HG02798 (cell line): ENCODE measurements at regions not wholly inside any gene's neighbourhood (a gene's known extent, or its start where the extent isn't known, plus 50 kb on each side); places are given as distances from the start of the nearest gene placed in this dataset.
"Not testable (repeated sequence)": the region's sequence is repeated elsewhere in the genome, so short reads cannot be mapped to it uniquely, and the experiment has no call there.

Experiments
- ATAC-seq: cut with Tn5 transposase; IDR thresholded peaks from one replicate; pipeline ENCODE4 v1.9.1; 2021; ENCODE audit warnings: mild to moderate bottlenecking; ENCODE audit not compliant: unreplicated experiment, poor library complexity

DNA sequence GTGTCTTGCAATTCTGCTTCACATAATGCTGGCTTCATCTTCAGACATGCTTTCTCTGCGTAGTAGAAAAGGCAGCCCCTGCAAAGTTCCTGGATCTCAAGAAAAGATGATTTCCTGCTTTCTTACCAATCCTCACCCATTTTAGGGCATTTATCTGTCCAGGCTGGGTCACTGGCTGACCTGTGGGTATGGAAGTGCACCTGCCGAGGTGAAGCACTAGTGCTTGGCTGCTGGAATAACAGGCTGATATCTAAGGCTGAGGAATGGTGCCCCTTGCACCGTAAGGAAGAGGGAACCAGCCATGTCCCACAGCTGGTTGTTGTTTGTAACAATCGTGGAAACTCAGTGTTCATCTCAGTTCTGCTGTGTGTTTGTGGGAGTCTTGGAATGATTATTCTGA is 138.0 kb upstream of the KLF6 start:
- ATAC-seq: no peak

DNA sequence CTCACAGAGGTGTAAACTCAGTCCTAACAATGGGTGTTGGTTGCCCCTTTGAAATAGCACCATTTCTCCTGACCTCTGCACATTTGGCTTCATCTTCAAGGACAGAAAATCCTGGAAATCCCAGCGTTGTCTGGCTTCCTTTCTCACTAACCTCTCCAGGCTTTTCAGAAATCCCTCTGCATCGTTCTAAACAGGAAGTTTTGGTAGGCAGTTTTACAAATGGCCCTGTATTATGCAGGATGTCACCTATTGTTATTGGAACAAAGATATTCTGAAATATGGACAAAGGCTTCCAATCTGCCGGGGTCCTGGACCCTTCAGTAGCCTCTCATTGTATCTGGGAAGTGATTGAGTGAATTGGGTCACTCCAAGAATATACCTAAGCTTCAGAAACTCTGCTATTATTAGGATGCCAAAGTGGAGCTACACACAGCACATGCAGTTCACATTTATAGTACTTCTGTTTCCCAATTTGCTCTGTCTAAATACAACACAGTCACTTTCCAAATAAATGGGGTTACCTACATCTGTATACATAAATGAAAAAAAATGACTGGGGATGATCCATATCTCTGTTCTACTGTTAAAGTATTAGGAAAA is 134.8 kb upstream of the KLF6 start:
- ATAC-seq: no peak

DNA sequence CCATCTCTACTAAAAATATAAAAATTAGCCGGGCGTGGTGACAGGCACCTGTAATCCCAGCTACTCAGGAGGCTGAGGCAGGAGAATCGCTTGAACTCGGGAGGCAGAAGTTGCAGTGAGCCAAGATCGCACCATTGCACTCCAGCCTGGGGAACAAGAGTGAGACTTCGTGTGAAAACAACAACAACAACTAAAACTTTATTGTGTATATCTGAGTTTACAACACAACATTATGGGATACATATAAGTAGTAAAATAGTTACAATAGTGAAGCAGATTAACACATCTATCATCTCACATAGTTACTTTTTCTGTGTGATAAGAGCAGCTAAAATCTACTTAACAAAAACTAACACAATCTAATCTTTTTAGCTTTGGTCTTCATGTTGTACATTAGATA is 132.4 kb upstream of the KLF6 start:
- not testable (repeated sequence) for ATAC-seq

GRCh38 chr10:3914733-3915132 is 129.7 kb upstream of the KLF6 start:
- no peak for ATAC-seq

DNA sequence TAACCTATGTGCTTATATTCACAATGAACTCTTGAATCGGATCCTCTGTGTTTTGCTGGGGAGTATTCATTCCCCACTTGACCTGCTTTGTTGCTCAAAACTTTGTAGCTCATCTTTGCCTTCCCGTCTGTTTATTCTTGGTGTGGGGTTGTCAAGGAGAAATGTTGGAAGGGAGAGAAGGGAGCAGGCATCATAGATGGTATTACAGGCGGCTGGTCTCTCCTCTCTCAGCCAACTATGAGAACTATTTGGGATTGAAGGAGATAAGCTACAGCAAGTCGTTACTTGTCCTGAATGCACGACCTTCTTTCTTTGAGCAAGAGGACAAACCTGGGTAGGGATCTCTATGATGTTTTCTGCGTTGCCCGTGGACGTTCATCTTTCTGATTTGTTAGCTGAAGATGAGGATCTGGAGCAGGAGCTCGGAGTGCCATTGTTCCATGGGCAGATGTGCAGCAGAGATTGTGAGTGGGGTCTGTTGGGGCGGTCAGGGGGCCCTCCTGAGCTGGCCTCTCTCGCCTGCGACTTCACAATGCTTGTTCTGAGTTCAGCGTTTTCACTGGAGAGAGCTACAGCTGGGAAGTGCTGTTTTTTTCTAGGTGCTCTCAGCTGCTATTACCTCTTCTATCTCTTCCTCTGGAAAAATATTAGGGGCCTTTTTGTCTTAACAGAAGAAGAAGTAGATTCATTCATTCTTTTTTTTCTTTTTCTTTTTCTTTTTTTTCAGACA is 126.9 kb upstream of the KLF6 start:
- no peak for ATAC-seq

DNA sequence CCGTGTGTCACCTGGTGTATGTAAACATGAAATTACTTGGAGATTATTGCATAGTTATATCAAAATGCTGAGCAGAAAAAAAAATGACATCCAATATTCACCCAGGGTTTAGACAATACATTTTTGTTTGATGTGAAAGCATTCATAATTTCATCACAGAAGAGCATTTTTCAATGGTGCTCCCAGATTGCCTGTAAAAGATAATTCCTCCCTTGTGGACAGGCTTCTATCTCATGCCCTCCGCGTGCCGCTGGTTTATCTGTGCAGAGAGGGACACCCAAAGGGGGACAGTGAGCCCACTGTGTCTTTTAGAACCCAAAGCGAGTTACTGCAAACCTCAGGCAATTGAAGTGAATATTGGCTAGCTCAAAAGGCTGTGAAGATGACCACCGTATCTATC is 126.2 kb upstream of the KLF6 start:
- no peak for ATAC-seq

GRCh38 chr10:3909339-3909738 is 124.3 kb upstream of the KLF6 start:
- ATAC-seq: no peak

GRCh38 chr10:3908183-3908582 is 123.2 kb upstream of the KLF6 start:
- no peak for ATAC-seq

- no peak for ATAC-seq
Observed at GRCh38 chr10:3907514-3907913, 122.5 kb upstream of the KLF6 start.

DNA sequence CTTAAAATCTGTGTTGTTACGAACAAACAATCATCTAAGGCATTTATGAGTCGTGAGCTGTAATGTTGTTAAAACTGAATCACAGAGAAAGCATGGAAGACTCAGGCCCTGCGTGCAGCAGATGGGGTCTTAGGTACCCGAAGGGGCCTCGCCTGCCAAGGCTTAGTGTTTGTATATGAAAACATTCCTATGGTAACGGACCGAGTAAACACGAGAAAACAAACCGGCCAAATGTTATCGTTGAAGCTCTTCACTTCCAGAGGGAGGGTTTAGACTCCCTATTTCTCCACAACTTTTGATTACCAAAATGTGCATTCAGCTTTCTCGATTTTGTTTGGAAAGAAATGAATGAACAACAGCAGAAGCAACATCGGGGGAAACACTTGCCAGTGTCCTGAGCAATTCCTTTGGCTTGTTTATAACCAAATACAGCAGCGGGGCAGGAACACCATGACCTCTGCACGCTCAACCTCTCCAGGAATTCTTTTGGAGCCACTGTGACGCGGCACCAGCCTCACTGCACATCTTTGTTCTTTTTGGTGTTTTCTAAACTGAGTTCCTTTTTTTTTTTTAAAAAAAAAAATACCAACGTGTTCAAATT is 121.6 kb upstream of the KLF6 start:
- ATAC-seq: no peak

GRCh38 chr10:3904419-3904960 is 119.5 kb upstream of the KLF6 start:
- no peak for ATAC-seq

DNA sequence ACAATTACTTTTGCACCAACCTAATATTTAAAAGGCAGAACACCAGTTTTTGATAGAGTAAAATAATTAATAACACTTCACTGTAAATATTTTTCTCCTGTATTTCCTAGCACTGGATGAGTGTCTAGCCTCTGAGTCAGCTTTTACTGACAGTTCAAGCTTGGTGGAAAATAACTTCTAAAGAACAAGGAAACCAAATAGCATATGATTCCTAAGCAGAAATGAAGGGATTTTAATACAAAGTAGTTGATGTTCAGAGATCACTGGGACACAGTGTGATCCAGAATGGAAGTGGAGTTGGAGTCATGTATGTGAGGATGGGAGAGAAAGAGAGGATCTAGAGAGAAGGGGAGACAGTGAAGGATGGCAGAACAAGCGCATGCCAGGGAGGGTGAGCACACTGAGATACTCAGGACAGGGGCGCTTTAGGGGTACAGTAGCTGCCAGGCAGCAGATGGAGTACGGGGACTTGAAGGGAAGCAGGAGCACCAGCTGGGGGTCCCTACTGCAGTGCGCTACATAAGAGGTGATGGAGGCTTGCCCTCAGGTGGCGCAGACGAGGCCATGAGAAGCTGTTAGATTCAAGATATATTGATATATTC is 117.9 kb upstream of the KLF6 start:
- ATAC-seq: peak; percentile 23

DNA sequence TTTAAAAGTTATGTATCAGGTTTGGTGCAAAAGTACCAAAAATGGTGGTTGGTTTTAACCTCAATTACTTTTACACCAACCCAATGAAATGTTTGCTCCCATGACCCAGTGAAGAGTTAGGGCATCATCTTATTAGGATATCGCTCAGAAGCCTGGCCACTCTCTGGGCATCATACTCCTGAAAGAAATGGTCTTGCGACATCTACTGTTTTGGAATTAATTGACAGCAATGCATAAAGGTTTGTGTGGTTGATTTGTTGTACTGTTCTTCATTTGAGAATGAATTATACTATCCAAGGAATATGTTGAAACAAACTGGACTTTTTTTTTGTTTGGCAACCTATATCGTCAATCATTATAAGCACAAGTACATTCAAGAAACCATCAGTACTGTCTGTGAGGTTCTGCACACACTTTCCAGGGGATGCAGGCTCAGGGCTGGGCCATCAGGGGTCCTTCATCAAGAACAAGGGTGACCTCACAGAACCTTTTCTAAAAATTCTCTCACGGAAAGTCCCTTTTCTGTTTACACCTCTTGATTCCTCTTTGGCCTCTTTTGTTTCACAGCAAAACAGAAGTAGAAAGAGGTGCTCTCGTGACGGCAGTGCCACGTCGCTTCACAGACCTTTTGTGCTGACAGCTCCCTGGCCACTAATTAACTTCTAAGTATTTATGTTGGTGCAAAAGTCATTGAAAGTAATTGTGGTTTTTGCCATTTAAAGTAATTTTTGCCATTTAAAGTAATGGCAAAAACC is 117.2 kb upstream of the KLF6 start:
- peak; percentile 95 for ATAC-seq

DNA sequence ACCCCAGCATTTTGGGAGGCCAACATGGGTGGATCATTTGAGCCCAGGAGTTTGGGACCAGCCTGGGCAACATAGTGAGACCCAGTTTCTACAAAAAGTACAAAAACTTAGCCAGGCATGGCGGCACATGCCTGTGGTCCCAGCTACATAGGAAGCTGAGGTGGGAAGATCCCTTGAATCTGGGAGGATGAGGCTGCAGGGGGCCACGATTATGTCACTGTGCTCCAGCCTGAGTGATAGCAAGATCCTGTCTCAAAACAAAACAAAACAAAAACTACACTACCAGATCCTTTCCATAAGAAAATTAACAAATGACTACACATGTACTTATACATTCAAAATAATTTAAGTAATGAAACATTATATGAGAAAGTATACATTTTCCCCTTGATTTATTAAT is 116.4 kb upstream of the KLF6 start:
- ATAC-seq: no peak

- ATAC-seq: no peak
Observed at GRCh38 chr10:3900391-3900790, 115.4 kb upstream of the KLF6 start.

- ATAC-seq: no peak
Observed at GRCh38 chr10:3898821-3899220, 113.8 kb upstream of the KLF6 start.

- ATAC-seq: no peak
Observed at GRCh38 chr10:3897156-3897555, 112.1 kb upstream of the KLF6 start.

DNA sequence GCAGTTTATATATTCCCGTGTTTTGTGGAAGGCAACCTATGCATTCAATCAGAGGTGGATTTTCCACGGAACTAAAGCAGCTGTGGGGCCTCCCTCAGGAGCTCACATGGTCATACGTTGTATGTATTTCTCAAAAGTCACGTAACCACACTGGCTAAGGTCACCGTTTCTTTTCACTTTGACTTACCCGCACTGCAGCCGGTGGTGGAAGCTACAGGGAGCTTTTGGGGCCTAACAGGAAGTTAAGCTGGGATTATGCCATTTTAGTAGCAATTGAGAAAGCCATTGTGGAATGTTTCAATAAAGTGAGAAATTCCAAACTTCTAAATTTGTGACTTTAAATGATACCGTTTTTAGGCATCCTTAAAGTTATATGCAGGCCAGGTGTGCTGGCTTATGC is 111.2 kb upstream of the KLF6 start:
- ATAC-seq: no peak

- no peak for ATAC-seq
Observed at GRCh38 chr10:3895045-3895631, 110.1 kb upstream of the KLF6 start.

- ATAC-seq: no peak
Observed at GRCh38 chr10:3893901-3894563, 109.0 kb upstream of the KLF6 start.
